ENCODE measurements at regions not wholly inside any gene's neighbourhood (a gene's known extent, or its start where the extent isn't known, plus 50 kb on each side); places are given as distances from the start of the nearest gene placed in this dataset.

- WGBS (ENCODE audit: missing lambda C conversion rate), result 43% methylated on average over 4 of the region's 4 CpGs
- FAIRE-seq (no peak), ATAC-seq (no peak), DNase-seq (ENCODE audit: low read depth in 1 of 2, low spot score in 1 of 2) (no peak)
- H3K4me1 ChIP-seq, result no peaks in the 10 kb centered on the region
- TF ChIP-seq ZC3H11A (IDR thresholded peaks at IDR 0.05) (no peak), POLR2AphosphoS2 (conservative IDR thresholded peaks at IDR 0.05; ENCODE audit: low read length) (no peak), RCOR1 (IDR thresholded peaks at IDR 0.05; ENCODE audit: low read depth, low read length) (no peak), HOXB5 (CRISPR knock-in tag; IDR thresholded peaks at IDR 0.05) (no peak), HDAC2 (IDR thresholded peaks at IDR 0.05) (no peak)
- no peak overlapping the region for H3K27ac ChIP-seq
- no peak overlapping the region for H3K4me2 ChIP-seq
- ChIA-PET POLR2A (no interaction called here), CTCF (no interaction called here)
- no peaks in the 10 kb centered on the region for H3K9me3 ChIP-seq
- H3K4me3 ChIP-seq, result no peak overlapping the region
Measured at GRCh38 chr4:110953898-110954297, 331.0 kb upstream of the PITX2 start.

GRCh38 chr4:110955748-110956147, 332.9 kb upstream of the PITX2 start:
- no peak overlapping the region for H3K4me2 ChIP-seq
- H3K27ac ChIP-seq, result no peak overlapping the region
- H3K4me1 ChIP-seq, result no peaks in the 10 kb centered on the region
- no peak for FAIRE-seq
- H3K9me3 ChIP-seq, result no peaks in the 10 kb centered on the region
- TF ChIP-seq RARB (CRISPR knock-in tag; IDR thresholded peaks at IDR 0.05) (no peak), HOXB5 (CRISPR knock-in tag; IDR thresholded peaks at IDR 0.05) (no peak), MYC (IDR thresholded peaks at IDR 0.05; ENCODE audit: borderline replicate concordance, low read length) (no peak), BCL3 (IDR thresholded peaks at IDR 0.05) (no peak), HES2 (IDR thresholded peaks at IDR 0.05) (no peak), KDM1A (IDR thresholded peaks at IDR 0.05; ENCODE audit: low read depth) (no peak), HDAC2 (IDR thresholded peaks at IDR 0.05) (no peak), HOXA7 (CRISPR knock-in tag; IDR thresholded peaks at IDR 0.05) (no peak), JUNB (IDR thresholded peaks at IDR 0.05) (no peak), NPAS2 (CRISPR knock-in tag; IDR thresholded peaks at IDR 0.05; ENCODE audit: borderline replicate concordance) (no peak), TFCP2L1 (CRISPR knock-in tag; IDR thresholded peaks at IDR 0.05) (no peak), RCOR1 (IDR thresholded peaks at IDR 0.05; ENCODE audit: low read depth, low read length) (no peak), FOSL2 (IDR thresholded peaks at IDR 0.05) (no peak), FOSL2 (CRISPR knock-in tag; IDR thresholded peaks at IDR 0.05) (no peak)
- ChIA-PET CTCF (no interaction called here), POLR2A (no interaction called here)
- ATAC-seq, result no peak
- 88% methylated on average over 1 of the region's 1 CpG for WGBS (ENCODE audit: missing lambda C conversion rate)
- H3K4me3 ChIP-seq, result no peak overlapping the region
- no peak for DNase-seq (ENCODE audit: low read depth in 1 of 2, low spot score in 1 of 2)

GRCh38 chr4:110959041-110959643, 336.3 kb upstream of the PITX2 start:
- peak; percentile 54 for TF ChIP-seq SMC3 (IDR thresholded peaks at IDR 0.05)
- TF ChIP-seq RAD21 (conservative IDR thresholded peaks at IDR 0.05 in 1 of 2, IDR thresholded peaks at IDR 0.05 in 1 of 2), result peak; percentile 35 to 44; a peak in 4 of 5 replicates
- TF ChIP-seq RARB (CRISPR knock-in tag; IDR thresholded peaks at IDR 0.05), result no peak
- TF ChIP-seq HOXA7 (CRISPR knock-in tag; IDR thresholded peaks at IDR 0.05), result no peak
- no peak for TF ChIP-seq ESRRA (IDR thresholded peaks at IDR 0.05; ENCODE audit: borderline replicate concordance, low read length)
- no peak for TF ChIP-seq HEYL (CRISPR knock-in tag; IDR thresholded peaks at IDR 0.05)
- peak; percentile 34 for TF ChIP-seq CTCF (IDR thresholded peaks at IDR 0.05)
- TF ChIP-seq BHLHE40 (IDR thresholded peaks at IDR 0.05; ENCODE audit: low read depth, low read length), result no peak
- no peak for ATAC-seq
- DNase-seq (ENCODE audit: low read depth in 1 of 2, low spot score in 1 of 2), result peak in 1 of 2 experiments; percentile 1
- ChIA-PET CTCF (no interaction called here), POLR2A (no interaction called here)
- Histone ChIP-seq H3K27ac (no peak overlapping the region), H3K4me3 (no peak overlapping the region), H3K4me2 (no peak overlapping the region), H3K9me3 (no peaks in the 10 kb centered on the region), H3K4me1 (no peaks in the 10 kb centered on the region)
- no peak for FAIRE-seq
